22Rv1 (cell line): ENCODE measurements at regions not wholly inside any gene's neighbourhood (a gene's known extent, or its start where the extent isn't known, plus 50 kb on each side); places are given as distances from the start of the nearest gene placed in this dataset.

Source experiments
- H3K27ac ChIP-seq: fragments of 450-650 bp; 2 replicates; pipeline ENCODE4 v1.5.1; 2017
- CTCF ChIP-seq: fragments of 450-650 bp; IDR thresholded peaks from 2 replicates; pipeline ENCODE4 v1.5.1; 2017; ENCODE audit warnings: mild to moderate bottlenecking
- ZFX ChIP-seq: fragments of 450-650 bp; IDR thresholded peaks from 2 replicates; pipeline ENCODE4 v1.6.1; 2017; ENCODE audit warnings: antibody characterized with exemption, borderline replicate concordance

GRCh38 chr11:37040921-37041320, 442.9 kb upstream of the RAG2 start:
- H3K27ac ChIP-seq: no peak overlapping the region
- TF ChIP-seq ZFX (no peak), CTCF (no peak)

- no peak overlapping the region for H3K27ac ChIP-seq
- TF ChIP-seq CTCF (no peak), ZFX (no peak)
These were observed 440.9 kb upstream of the RAG2 start for GRCh38 chr11:37038911-37039310.

- no peak overlapping the region for H3K27ac ChIP-seq
- TF ChIP-seq CTCF: no peak
These were observed 428.7 kb upstream of the RAG2 start for GRCh38 chr11:37026741-37027140.

GRCh38 chr11:37026326-37026725, 428.3 kb upstream of the RAG2 start:
- TF ChIP-seq CTCF (no peak), ZFX (no peak)
- H3K27ac ChIP-seq: no peak overlapping the region

- TF ChIP-seq ZFX (no peak), CTCF (no peak)
- no peak overlapping the region for H3K27ac ChIP-seq
These were observed 408.5 kb upstream of the RAG2 start for GRCh38 chr11:37006563-37006962.

GRCh38 chr11:37002831-37003230, 404.8 kb upstream of the RAG2 start:
- TF ChIP-seq CTCF (no peak), ZFX (no peak)
- no peak overlapping the region for H3K27ac ChIP-seq

- H3K27ac ChIP-seq: no peak overlapping the region
- TF ChIP-seq CTCF: no peak
- TF ChIP-seq ZFX: no peak
These were observed 399.6 kb upstream of the RAG2 start for GRCh38 chr11:36997656-36998055.

- TF ChIP-seq ZFX (no peak), CTCF (no peak)
These were observed 398.8 kb upstream of the RAG2 start for GRCh38 chr11:36996795-36997194.

More at GRCh38 chr11:36996795-36997194, 398.8 kb upstream of the RAG2 start:
- no peak overlapping the region for H3K27ac ChIP-seq
